G401 (cell line): ENCODE measurements at regions not wholly inside any gene's neighbourhood (a gene's known extent, or its start where the extent isn't known, plus 50 kb on each side); places are given as distances from the start of the nearest gene placed in this dataset.

ENCODE experiments used
- DNase-seq: peaks from one replicate; pipeline ENCODE4 v3.0.0-alpha.2; 2015; ENCODE audit warnings: low spot score
- in situ Hi-C: cut with HindIII; loops from 2 replicates; pipeline ENCODE4 v1.10.0; 2016; ENCODE audit warnings: low sequenced_read_pairs, mixed read lengths

- no peak for DNase-seq
- in situ Hi-C loops = no loop called here
Observed at GRCh38 chrX:1928805-1929204, 313.9 kb downstream of the ASMT start.

GRCh38 chrX:1932231-1932630 lies 317.4 kb downstream of the ASMT start:
- no peak for DNase-seq
- in situ Hi-C loops = no loop called here

- in situ Hi-C loops = no loop called here
- no peak for DNase-seq
Observed at GRCh38 chrX:1933964-1934363, 319.1 kb downstream of the ASMT start.

- no peak for DNase-seq
- in situ Hi-C loops = no loop called here
Observed at GRCh38 chrX:1935805-1936204, 320.9 kb downstream of the ASMT start.

GRCh38 chrX:1938190-1938589 lies 323.3 kb downstream of the ASMT start:
- in situ Hi-C loops = no loop called here
- DNase-seq = no peak

GRCh38 chrX:1941321-1941720 lies 326.5 kb downstream of the ASMT start:
- DNase-seq = no peak
- in situ Hi-C loops = no loop called here

- no peak for DNase-seq
- in situ Hi-C loops = no loop called here
Observed at GRCh38 chrX:1945879-1946278, 331.0 kb downstream of the ASMT start.

- in situ Hi-C loops = no loop called here
- DNase-seq = no peak
Observed at GRCh38 chrX:1946974-1947373, 332.1 kb downstream of the ASMT start.
